ENCODE measurements at regions not wholly inside any gene's neighbourhood (a gene's known extent, or its start where the extent isn't known, plus 50 kb on each side); places are given as distances from the start of the nearest gene placed in this dataset.
A peak's percentile ranks its signal among the peaks of the same experiment; 100 is the strongest.

DNA sequence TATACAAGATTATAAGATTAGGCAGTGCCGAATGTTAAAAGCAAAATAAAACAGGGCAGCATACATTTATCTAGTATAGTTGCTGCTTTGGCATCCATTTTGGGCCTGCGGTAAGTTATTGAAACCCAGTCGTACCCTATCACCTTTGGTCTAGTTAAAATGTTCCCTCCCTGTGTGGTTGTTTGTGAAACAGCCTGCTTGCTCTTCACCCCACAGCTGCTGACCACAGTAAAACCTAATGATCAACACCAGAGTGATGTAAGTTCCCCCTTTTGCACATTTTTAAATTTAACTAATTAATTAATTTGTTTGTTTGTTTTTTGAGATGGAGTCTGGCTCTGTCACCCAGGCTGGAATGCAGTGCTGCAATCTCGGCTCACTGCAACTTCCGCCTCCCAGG, 50.3 kb upstream of the TXNDC5 start:
- DNase-seq (ENCODE audit: low read depth in 1 of 2, low spot score in 1 of 2) = peak in 1 of 2 experiments; percentile 23
- no peak overlapping the region for H3K27ac ChIP-seq (replicated peaks)
- TF ChIP-seq CTCF (IDR thresholded peaks at IDR 0.05; ENCODE audit: insufficient read depth, low read length) (no peak), POLR2AphosphoS5 (IDR thresholded peaks at IDR 0.05; ENCODE audit: low read depth) (no peak), GABPA (IDR thresholded peaks at IDR 0.05; ENCODE audit: low read depth) (no peak), SPI1 (IDR thresholded peaks at IDR 0.05; ENCODE audit: borderline replicate concordance, low read depth) (no peak)
- TF ChIP-seq, protein P1, sequence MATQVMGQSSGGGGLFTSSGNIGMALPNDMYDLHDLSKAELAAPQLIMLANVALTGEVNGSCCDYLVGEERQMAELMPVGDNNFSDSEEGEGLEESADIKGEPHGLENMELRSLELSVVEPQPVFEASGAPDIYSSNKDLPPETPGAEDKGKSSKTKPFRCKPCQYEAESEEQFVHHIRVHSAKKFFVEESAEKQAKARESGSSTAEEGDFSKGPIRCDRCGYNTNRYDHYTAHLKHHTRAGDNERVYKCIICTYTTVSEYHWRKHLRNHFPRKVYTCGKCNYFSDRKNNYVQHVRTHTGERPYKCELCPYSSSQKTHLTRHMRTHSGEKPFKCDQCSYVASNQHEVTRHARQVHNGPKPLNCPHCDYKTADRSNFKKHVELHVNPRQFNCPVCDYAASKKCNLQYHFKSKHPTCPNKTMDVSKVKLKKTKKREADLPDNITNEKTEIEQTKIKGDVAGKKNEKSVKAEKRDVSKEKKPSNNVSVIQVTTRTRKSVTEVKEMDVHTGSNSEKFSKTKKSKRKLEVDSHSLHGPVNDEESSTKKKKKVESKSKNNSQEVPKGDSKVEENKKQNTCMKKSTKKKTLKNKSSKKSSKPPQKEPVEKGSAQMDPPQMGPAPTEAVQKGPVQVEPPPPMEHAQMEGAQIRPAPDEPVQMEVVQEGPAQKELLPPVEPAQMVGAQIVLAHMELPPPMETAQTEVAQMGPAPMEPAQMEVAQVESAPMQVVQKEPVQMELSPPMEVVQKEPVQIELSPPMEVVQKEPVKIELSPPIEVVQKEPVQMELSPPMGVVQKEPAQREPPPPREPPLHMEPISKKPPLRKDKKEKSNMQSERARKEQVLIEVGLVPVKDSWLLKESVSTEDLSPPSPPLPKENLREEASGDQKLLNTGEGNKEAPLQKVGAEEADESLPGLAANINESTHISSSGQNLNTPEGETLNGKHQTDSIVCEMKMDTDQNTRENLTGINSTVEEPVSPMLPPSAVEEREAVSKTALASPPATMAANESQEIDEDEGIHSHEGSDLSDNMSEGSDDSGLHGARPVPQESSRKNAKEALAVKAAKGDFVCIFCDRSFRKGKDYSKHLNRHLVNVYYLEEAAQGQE (IDR thresholded peaks at IDR 0.05; ENCODE audit: insufficient replicate concordance, low read depth) = no peak
- no peaks in the 10 kb centered on the region for H3K27me3 ChIP-seq (ENCODE audit: insufficient read depth, poor library complexity, severe bottlenecking)
- no peak overlapping the region for H3K4me3 ChIP-seq (replicated peaks; ENCODE audit: insufficient read depth, low read length)
